GM19468 (cell line): ENCODE measurements at regions not wholly inside any gene's neighbourhood (a gene's known extent, or its start where the extent isn't known, plus 50 kb on each side); places are given as distances from the start of the nearest gene placed in this dataset.
"Not testable (repeated sequence)": the region's sequence is repeated elsewhere in the genome, so short reads cannot be mapped to it uniquely, and the experiment has no call there.

ENCODE experiments used
- ATAC-seq: cut with Tn5 transposase; IDR thresholded peaks from one replicate; pipeline ENCODE4 v1.9.1; 2021; ENCODE audit warnings: mild to moderate bottlenecking, moderate library complexity, moderate number of reproducible peaks; ENCODE audit not compliant: unreplicated experiment; ENCODE audit errors: extremely low read depth

DNA sequence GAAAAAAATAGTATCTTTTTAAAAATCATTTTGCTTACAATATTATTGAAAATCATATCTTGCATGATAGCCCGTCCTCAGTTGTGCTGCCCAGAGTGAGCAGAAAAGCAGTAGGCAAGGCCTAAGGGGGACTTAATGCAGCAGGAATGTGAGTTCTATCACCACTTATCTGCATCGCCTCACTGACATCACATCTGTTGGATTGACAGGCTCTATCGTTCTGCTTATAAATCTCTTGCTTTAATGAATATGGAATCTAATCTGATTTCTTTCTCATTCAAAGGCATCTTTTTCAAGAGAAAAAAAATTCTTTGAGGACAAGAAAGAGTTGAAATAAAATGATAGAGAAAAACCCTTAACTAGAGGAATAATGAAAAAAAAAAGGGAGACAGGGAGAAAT lies 249.9 kb downstream of the PAPSS1 start:
- ATAC-seq = no peak

DNA sequence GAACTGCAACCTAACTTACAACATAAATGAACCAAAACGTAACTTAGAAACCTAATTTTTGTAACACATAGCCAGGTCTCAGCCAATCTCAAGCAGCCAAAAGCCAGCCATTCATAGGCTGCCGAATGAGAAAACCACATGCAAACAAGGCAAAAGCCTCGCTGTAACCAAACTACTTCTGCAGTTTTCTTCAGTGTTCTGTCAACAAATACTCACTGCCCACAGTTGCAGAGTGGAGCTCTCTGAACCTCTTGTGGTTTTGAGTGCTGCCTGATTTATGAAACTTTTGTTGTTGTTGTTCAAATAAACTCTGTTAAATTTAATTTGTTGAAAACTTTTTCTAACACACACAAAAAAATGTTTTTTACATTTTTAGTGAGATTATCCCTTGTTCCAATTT lies 251.2 kb downstream of the PAPSS1 start:
- no peak for ATAC-seq

DNA sequence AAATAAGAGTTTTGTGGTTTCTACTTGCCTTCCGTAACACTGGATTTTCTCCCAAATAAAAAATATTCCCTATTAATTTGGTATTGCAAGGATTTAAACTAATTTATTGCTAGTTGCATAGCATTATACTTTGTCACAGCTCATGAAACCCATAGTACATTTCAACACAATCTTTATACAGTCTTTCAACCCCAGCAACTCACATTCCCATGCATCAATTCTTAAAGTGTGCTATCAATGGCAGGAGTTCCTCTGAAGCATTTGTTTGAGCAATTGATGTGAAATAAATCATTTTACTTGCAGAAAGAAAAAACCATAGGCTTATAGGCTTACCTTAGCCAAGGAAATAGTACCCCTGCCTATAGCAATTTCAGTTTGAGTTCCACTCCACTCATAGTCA lies 251.9 kb downstream of the PAPSS1 start:
- no peak for ATAC-seq

DNA sequence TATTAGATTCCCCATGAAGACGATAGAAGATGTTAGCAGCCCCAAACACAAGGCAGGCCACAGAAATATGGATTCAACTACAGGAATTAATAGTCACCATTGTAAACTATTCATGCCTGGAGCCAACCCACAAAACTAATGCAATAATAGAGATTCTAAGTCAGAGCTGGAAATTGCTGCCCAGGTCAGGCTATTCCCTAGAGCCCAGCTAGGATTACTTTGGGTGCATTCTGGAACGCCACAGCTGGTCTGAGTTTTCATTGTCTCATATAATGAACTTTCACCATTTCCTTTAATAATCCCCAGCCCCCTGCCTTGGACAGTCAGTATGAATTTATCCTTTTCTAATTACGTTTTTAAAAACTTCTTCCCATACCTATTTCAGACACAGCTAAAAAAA lies 252.6 kb downstream of the PAPSS1 start:
- no peak for ATAC-seq

DNA sequence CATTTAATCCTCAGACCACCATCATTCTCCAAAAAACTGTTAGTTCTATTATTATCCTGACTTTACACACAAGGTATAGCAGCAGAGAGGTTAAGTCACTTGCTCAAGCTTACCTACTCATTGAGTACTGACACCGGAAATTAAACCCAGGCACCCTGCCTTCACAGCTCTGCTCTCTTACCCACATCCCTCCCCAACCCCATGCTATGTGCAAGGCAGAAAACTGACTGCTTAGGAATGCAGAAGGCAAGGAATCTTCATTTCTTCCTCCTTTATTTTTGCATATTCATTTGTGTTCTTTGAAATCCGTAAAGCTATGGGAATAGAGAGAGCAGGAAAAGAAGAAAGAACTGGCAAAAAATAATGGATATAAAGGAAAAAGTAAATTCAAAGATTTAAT lies 261.8 kb downstream of the PAPSS1 start:
- no peak for ATAC-seq

DNA sequence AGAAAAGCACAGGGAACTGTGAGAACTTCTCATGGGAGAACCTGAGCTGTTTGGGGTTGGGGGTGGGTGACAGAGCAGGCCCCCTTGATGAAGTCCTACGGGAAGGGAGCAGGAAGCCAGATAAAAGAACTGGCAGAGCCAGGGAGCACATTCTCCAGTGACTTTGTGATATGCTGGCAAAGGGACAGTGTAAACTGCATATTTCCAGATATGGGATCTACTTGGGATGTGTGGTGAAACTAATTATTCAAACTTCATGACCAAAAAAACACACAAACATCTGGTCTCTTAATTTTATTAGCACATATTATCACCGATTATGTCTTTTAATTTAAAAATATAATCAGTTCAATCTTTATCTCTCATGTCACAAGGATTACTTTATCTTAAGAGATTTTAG lies 266.0 kb downstream of the PAPSS1 start:
- ATAC-seq = no peak

DNA sequence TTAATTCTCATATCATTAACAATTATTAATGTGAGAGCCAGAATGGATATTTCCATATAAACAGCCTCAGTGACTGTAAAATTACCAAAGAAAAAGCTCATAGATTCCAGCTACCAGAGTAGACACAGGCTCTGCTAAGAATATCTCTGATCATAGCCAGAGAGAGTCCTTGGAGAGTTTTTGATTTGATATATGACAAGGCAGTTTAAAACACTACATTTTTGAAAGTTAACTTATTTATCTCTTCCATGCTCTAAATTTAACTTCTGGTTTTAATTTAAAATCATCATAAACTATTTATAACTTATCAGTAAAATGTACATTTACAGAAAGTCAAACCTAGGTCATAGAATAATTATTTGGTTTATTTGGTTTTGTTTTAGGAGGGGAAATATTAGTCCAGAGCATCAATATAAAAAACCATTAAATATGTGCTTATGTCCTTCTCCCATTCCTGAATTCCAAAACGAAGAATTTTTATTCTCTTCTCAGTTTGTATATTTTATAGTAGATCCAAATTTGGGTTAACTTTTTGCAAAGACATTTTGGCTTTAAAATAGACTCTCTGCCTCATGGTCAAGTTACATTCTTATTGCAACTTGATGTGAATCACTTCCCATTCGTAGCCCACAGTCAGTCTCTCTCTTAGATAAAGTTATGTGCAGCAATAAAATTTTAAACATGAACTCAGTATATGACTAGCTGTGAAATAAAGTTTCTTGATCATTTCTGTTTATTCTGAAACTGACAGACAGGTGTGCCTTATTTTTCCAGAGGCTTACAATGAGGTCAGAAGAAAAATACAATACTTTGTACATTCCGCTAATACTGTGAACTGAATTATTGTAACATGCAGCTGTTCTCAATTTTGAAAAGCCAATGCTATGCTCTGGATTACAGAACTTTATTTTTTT lies 267.1 kb downstream of the PAPSS1 start:
- ATAC-seq = no peak

DNA sequence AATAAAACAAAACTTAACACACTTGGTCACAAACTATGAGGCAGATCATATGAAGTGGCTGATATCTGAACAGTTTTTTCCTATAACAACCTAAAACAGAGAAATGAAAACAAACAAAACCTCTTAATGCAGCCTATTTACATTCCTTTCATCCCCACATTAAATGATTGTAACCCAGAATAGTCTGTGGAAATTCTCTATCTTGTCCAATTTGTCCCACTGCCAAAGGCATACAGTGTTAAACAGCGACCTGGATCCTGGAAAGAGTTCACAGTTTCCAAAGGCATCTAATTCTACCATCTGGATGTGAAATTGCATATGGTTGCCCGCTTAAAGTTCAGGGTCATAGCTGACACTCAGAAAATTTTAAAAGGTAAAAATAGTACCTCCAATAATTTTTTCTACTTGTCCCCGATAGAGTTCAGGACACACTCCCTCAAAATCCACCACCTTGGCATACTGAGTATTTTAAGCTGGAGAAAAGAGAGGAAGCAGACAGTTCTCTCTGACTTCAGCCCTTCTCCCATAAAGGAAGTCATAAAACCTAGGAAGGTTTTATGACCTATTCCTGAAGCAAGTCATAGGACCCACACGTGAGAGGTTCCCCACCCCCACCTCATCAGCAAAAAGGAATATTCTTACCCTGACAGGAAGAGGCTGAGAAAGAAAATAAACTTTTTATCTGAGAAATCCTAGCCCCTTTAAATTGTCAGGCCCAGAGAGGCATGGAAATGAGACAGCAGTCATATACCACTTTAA lies 270.2 kb downstream of the PAPSS1 start:
- no peak for ATAC-seq

DNA sequence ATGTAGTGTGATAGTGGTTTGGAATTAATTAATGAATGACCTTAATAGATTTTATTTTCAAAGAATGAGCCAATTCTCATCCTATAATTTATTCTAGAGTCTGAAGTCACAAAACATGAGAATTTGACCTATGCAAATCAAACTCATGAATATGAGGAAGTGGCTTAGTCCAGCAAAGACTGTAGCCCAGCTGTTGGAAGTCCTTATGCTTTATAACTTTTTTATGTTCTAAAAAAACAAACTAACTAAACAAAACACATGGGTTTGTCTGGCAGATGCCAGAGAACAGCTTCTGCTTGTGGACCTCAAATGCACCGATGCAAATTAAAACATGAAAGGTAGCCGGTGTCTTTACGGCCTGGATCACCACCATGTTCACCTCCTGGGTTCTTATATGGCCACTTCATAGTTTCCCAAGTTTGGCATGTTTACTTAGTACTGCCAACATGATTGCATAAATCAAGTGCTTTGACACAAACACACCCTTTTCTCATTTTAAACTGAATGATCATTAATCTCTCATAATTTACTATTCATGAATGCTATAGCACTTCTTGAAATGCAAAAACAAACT lies 277.4 kb downstream of the PAPSS1 start:
- no peak for ATAC-seq

DNA sequence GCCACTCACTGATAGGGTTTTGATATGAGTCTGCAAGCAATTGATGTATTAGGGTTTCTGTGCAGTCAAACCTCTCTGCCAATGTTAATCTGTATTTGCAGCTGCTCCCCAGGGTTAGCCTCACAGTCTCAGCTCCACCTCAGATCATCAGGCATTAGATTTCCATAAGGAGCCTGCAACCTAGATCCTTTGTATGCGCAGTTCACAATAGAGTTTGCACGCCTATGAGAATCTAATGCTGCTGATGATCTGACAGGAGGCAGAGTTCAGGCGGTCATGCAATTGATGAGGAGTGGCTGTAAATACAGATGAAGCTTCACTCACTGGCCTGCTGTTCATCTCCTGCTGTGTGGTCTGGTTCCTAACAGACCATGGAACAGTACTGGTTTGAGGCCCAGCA lies 280.6 kb downstream of the PAPSS1 start:
- ATAC-seq = no peak

DNA sequence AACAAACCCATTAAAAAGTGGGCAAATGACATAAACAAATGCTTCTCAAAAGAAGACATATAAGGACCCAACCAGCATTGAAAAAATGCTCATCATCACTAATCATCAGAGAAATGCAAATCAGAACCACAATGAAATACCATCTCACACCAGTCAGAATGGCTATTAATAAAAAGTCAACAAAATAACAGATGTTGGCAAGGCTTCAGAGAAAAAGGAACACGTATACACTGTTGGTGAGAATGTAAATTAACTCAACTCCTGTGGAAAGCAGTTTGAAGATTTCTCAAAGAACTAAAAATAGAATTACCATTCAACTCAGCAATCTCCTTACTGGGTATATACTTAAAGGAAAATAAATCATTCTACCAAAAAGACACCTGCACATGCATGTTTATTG lies 283.6 kb downstream of the PAPSS1 start:
- not testable (repeated sequence) for ATAC-seq

DNA sequence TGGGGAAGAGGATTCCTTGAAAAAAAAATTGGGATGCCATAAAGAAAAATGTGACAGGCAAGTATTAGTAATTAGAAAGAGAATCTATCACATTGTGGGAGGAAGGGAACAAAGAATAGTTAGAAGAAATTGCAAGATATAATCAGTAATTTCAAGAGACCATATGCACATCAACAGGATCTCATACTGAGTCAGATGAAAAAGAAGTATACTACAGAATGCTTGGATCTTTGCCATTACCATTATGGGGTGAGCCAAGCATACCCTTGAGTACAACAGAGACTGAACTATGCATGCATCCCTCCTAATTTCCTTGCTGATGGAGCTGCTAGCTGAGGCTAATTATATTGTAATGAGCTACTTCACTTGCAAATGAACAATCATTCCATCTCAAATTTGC lies 287.6 kb downstream of the PAPSS1 start:
- ATAC-seq = no peak

DNA sequence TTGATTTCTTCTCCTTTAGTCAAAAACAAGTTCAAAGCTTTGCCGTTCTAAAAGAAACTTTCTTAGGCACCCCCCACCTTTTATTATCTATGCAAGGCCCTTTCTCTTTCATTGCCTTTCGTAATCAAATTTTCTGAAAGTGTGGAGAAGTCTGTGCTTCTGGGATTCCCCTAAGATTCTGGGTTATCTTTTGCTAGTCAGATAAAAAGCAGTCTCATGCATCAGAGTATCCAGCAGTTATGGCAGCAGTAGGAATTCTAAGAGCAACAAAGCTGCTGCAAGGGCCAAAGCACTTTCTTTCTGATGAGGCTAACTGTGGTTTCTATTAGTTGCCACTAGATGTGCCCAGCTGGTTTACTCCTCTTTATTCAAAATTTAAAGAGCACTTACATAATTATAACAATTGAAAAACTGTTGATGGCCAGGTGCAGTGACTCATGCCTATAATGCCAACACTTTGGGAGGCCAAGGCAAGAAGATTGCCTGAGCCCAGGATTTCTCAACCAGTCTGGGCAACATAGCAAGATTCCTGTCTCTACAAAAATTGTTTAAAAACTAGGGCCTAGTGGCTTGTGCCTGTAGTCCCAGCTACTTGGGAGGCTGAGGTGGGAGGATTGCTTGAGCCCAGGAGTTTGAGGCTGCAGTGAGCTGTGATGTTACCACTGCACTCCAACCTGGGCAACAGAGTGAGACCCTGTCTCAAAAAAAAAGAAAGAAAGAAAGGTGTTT lies 296.2 kb downstream of the PAPSS1 start:
- ATAC-seq = no peak

DNA sequence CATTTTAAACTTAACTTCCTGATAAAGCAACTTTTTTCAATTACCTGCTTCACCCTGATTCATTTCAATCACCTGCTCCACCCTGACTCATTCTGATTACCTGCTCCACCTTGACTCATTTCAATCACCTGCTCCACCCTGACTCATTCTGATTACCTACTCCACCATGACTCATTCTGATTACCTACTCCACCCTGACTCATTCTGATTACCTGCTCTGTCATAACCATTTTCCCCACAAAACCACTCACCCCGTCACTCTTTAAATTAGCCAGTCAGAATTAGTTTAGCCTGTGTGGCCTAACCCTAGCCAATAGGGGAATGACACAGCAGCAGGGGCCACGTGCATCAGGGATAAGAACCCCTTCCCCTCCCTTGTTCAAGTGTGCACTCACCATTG lies 300.5 kb downstream of the PAPSS1 start:
- not testable (repeated sequence) for ATAC-seq

DNA sequence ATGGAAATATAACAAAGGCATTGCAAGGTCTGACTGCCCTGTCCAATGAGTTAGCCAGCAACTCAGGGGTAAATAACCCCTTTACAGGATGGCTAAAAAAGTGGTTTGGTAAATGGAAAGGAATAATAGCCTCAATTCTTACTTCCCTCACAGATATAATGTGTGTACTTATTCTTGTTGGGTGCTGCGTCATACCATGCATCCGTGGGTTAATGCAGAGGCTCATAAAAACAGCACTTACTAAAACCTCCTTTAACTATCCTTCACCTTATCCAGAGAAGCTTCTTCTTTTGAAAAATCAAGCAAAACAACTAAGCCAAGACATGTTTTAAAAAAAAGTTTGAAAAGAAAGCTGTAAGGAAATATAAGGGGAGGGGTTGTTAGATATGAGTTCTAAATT lies 301.0 kb downstream of the PAPSS1 start:
- ATAC-seq = no peak

DNA sequence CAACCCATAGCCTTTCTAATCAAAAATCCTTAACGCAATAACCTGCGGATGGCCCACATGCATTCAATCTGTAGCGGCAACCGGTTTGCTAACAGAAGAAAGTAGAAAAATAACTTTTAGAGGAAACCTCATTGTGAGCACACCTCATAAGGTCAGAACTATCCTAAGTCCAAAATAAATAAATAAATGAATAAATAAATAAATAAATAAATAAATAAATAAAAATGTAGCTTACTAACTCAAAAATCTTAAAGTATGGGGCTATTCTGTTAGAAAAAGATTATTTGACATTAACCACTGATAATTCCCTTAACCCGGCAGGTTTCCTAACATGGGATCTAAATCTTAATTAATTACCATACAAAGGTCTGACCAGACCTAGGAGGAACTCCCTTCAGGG lies 304.5 kb downstream of the PAPSS1 start:
- not testable (repeated sequence) for ATAC-seq

DNA sequence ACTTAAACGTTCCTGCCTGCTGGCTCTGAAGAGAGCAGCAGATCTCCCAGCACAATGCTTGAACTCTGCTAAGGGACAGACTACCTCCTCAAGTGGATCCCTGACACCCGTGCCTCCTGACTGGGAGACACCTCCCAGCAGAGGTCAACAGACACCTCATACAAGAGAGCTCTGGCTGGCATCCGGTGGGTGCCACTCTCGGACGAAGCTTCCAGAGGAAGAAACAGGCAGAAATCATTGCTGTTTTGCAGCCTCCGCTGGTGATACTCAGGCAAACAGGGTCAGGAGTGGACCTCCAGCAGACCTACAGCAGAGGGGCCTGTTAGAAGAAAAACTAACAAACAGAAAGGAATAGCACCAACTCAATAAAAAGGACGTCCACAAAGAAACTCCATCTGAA lies 310.2 kb downstream of the PAPSS1 start:
- ATAC-seq = not testable (repeated sequence)

DNA sequence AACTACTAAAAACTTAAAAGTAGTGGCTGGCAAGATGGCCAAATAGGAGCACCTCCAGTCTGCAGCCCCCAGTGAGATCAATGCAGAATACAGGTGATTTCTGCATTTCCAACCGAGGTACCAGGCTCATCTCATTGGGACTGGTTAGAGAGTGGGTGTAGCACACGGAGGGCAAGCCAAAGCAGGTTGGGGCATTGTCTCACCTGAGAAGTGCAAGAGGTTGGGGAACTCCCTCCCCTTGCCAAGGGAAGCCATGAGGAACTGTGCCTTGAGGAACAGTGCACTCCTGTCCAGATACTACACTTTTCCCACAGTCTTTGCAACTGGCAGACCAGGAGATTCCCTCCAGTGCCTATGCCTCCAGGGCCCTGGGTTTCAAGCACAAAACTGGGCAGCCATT lies 311.1 kb downstream of the PAPSS1 start:
- no peak for ATAC-seq

DNA sequence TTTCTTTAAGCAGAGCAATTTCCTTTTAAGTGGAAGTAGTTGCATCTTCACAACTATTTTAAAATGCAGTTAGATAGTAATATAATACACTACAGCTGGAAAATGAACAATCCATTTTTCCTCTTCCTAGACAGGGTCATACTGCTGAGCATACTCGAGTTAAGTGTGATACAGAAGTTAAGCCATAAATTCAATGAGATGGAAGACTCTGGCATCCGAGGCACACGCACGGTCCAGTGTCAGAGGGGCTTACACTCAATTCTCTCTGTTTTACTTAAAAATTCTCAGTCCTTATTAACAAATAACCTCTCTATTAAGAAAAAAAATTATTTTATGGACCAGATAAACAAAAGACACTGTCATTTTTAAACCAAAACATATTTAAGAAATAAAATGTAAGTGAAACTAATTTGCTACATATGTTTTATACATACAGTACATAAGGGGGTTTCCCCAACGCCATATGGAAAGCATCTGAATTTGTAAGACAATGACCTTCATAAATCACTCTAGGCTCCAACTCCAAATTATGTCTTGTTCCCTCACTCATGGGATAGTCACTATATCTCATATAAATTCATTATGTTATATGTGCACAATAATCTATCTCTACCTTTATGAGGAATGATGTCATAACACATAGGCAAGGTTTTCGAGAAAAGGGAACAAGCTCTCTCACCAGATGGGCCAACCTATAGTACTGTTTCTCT lies 315.3 kb downstream of the PAPSS1 start:
- ATAC-seq = no peak

DNA sequence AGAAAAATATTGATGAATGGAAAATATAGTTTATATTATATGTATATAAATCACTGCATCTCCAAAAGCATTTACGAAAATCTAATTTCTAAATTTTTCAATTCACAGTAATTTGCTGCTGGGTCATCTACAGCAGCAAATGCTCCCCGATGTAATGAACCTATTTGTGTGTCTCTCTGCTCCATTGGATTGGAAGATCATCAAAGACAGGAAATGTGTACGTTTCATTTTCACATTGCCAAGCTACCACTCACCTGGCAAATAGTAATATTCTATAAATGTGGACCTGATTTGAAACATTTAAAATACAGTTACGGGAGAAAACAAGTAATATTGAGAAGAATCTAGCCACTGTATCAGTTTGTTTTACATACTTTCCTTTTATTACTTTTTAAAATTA lies 317.7 kb downstream of the PAPSS1 start:
- ATAC-seq = no peak
